ENCODE measurements at regions not wholly inside any gene's neighbourhood (a gene's known extent, or its start where the extent isn't known, plus 50 kb on each side); places are given as distances from the start of the nearest gene placed in this dataset.

DNA sequence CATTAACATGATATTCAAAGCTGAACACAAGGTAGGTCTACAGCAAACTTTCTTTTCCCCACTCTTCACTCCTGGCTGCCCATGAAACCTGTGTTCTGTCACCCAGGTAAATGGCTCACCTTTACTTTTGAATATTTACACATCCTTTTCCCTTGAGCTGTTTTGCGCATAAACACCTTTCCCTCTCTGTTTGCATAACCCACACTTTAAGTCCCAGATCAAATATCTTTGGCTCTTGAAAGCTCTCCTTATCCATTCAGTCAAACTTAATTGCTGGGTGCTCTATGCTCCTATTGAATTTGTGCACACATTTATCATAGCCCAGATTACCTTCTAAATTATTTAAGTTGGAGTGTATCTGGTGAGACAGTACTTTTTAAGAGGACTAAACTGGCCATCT is 51.7 kb upstream of the ATP8A1 start:
- TF ChIP-seq CHD1 (IDR thresholded peaks at IDR 0.05; ENCODE audit: low read depth, low read length) (no peak), POLR2A (IDR thresholded peaks at IDR 0.05; ENCODE audit: low read depth, low read length) (no peak), RFX5 (IDR thresholded peaks at IDR 0.05; ENCODE audit: low read depth, low read length) (no peak), MAFK (IDR thresholded peaks at IDR 0.05; ENCODE audit: low read depth, low read length) (no peak), SMC3 (IDR thresholded peaks at IDR 0.05; ENCODE audit: low read depth, low read length) (no peak), RCOR1 (IDR thresholded peaks at IDR 0.05; ENCODE audit: insufficient replicate concordance, low read length) (no peak), MXI1 (IDR thresholded peaks at IDR 0.05; ENCODE audit: borderline replicate concordance, low read depth, low read length) (no peak), CEBPB (IDR thresholded peaks at IDR 0.05; ENCODE audit: low read depth, low read length) (no peak), BHLHE40 (IDR thresholded peaks at IDR 0.05; ENCODE audit: low read depth, low read length) (no peak), FOS (IDR thresholded peaks at IDR 0.05; ENCODE audit: low read depth, low read length) (no peak), RAD21 (IDR thresholded peaks at IDR 0.05; ENCODE audit: low read length) (no peak), MAZ (IDR thresholded peaks at IDR 0.05; ENCODE audit: borderline replicate concordance, low read depth, low read length) (no peak)
- TF ChIP-seq, protein P1, sequence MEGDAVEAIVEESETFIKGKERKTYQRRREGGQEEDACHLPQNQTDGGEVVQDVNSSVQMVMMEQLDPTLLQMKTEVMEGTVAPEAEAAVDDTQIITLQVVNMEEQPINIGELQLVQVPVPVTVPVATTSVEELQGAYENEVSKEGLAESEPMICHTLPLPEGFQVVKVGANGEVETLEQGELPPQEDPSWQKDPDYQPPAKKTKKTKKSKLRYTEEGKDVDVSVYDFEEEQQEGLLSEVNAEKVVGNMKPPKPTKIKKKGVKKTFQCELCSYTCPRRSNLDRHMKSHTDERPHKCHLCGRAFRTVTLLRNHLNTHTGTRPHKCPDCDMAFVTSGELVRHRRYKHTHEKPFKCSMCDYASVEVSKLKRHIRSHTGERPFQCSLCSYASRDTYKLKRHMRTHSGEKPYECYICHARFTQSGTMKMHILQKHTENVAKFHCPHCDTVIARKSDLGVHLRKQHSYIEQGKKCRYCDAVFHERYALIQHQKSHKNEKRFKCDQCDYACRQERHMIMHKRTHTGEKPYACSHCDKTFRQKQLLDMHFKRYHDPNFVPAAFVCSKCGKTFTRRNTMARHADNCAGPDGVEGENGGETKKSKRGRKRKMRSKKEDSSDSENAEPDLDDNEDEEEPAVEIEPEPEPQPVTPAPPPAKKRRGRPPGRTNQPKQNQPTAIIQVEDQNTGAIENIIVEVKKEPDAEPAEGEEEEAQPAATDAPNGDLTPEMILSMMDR (conservative IDR thresholded peaks at IDR 0.05; ENCODE audit: low read depth, low read length) = no peak
- TF ChIP-seq, protein P2, sequence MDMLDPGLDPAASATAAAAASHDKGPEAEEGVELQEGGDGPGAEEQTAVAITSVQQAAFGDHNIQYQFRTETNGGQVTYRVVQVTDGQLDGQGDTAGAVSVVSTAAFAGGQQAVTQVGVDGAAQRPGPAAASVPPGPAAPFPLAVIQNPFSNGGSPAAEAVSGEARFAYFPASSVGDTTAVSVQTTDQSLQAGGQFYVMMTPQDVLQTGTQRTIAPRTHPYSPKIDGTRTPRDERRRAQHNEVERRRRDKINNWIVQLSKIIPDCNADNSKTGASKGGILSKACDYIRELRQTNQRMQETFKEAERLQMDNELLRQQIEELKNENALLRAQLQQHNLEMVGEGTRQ (IDR thresholded peaks at IDR 0.05; ENCODE audit: low read depth, low read length) = no peak

All from IMR-90 (cell line).